Dendritic cell treated with granulocyte-macrophage colony-stimulating factor and Interleukin-4, amounts not matched to agents 40 ng/mL and 50 ng/mL, for 4 days (primary cell): ENCODE measurements at regions not wholly inside any gene's neighbourhood (a gene's known extent, or its start where the extent isn't known, plus 50 kb on each side); places are given as distances from the start of the nearest gene placed in this dataset.

ENCODE experiments used
- H3K27ac Mint-ChIP-seq: one replicate; pipeline ENCODE4 v1.8.0; 2022; ENCODE audit warnings: mild to moderate bottlenecking, mixed read lengths
- H3K27me3 Mint-ChIP-seq: one replicate; pipeline ENCODE4 v1.8.0; 2022; ENCODE audit warnings: mild to moderate bottlenecking, mixed read lengths
- H3K36me3 Mint-ChIP-seq: one replicate; pipeline ENCODE4 v1.8.0; 2022; ENCODE audit warnings: low read depth, mixed read lengths
- H3K4me1 Mint-ChIP-seq: one replicate; pipeline ENCODE4 v1.8.0; 2022; ENCODE audit warnings: low read depth, mixed read lengths
- H3K4me3 Mint-ChIP-seq: one replicate; pipeline ENCODE4 v1.8.0; 2022; ENCODE audit warnings: mild to moderate bottlenecking, moderate library complexity, mixed read lengths
- H3K9me3 Mint-ChIP-seq: one replicate; pipeline ENCODE4 v1.8.0; 2022; ENCODE audit warnings: mixed read lengths
- intact Hi-C: fragments of 100-400 bp; cut with micrococcal nuclease; formaldehyde crosslinking; loops from one replicate; pipeline ENCODE4 v1.15.0; 2022

- H3K36me3 Mint-ChIP-seq: no peaks in the 10 kb centered on the region
- no peak overlapping the region for H3K27ac Mint-ChIP-seq
- no peaks in the 10 kb centered on the region for H3K27me3 Mint-ChIP-seq
- no peak overlapping the region for H3K4me3 Mint-ChIP-seq
- intact Hi-C loops: no loop called here
- H3K4me1 Mint-ChIP-seq: no peaks in the 10 kb centered on the region
- peaks cover 15% of the 10 kb centered on the region for H3K9me3 Mint-ChIP-seq
Measured at GRCh38 chr22:48227341-48228018, 1465.0 kb downstream of the TBC1D22A start.

- intact Hi-C loops: no loop called here
- no peak overlapping the region for H3K27ac Mint-ChIP-seq
- H3K9me3 Mint-ChIP-seq: peaks cover 7% of the 10 kb centered on the region
- H3K36me3 Mint-ChIP-seq: no peaks in the 10 kb centered on the region
- H3K4me3 Mint-ChIP-seq: no peak overlapping the region
- peaks cover 1% of the 10 kb centered on the region for H3K27me3 Mint-ChIP-seq
- no peaks in the 10 kb centered on the region for H3K4me1 Mint-ChIP-seq
Measured at GRCh38 chr22:48226026-48227013, 1463.9 kb downstream of the TBC1D22A start.

DNA sequence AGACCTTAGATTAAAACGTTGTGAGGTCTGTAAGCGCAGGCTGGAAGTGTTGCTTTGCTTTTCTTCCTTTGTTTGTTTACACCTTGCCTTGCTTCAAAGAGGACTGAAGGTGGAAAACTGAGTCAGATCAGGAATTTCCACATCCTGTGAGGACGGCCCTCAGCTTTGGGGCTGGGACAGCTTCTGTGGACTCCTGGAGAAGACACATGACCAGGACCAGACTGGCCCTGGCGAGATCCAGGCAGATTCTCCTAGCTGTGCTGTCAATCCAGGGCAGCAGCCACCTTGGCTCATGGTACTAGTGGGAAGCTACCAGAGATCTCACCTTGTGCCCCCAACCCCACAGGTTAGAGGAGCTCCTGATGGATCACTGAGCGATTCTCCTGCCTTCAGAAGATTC lies 1461.9 kb downstream of the TBC1D22A start:
- intact Hi-C loops: no loop called here
- H3K4me1 Mint-ChIP-seq: no peaks in the 10 kb centered on the region
- peaks cover 1% of the 10 kb centered on the region for H3K27me3 Mint-ChIP-seq
- no peak overlapping the region for H3K4me3 Mint-ChIP-seq
- H3K9me3 Mint-ChIP-seq: no peaks in the 10 kb centered on the region
- no peak overlapping the region for H3K27ac Mint-ChIP-seq
- H3K36me3 Mint-ChIP-seq: no peaks in the 10 kb centered on the region

DNA sequence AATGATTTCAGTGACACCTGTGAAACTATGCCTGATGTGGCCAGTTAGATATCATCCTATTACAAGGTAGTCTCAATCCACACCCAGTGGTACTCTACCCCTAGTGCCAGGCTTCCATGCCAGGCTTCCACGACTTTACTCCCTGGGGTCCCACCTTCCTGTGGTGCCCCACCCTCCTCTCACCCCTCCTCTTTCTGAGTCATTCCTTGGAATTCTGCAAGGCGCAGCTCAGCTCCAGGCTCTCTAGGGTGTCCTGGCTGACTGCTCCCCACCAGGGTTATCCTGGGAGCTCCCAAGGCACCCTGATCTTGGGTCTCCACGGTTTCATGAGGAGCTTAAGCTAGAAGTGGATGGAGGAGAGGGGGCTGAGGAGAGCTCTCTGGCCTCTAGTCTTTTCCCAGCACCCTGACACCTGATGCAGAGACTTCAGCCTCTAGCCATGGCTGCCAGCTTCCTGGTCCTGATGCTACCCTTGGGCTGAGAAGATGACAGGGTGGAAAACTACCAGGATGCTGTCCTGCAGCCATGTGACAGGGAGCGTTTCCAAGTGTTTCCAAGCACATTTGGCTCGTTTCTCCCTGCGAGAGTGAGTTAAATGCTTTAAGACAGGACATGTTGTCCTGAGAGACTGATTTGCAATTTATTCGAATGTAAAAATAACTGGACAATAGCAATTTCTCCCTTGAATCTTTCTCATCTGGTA lies 1461.2 kb downstream of the TBC1D22A start:
- intact Hi-C loops: no loop called here
- H3K27ac Mint-ChIP-seq: no peak overlapping the region
- H3K36me3 Mint-ChIP-seq: no peaks in the 10 kb centered on the region

DNA sequence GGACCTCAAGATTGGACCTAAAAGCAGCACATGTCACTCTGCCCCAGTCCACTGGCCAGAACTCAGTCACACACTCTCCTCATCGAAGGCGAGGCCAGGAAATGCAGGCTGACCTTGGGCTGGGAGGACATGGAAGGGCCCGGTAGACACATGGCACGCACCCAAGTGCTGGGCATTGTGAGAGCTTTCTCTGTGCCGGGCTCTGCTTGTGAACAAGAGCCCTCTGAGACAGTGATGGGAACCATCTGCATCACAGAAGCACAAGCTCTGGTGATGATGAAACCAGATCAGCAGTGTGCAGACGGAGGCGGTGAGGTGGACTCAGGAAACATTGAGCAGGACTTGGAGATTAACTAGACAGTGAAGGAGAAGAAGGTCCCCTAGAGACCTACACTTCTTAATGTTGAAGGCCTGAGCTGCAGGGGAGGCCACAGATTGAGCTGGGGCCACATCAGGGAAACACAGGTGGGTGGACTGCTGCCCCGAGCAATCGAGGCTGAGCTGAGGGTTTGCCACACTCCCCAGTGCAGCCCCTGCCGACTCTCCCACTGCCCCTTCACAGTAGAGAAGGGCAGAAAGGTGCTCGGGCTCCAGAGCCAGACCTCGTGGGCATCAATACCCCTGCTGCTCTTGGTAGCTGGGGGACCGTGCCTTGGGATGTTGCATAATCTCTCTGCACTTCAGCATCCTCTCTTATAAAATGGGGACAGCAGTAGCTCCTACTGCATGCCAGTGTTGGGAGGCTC lies 1460.5 kb downstream of the TBC1D22A start:
- Mint-ChIP-seq H3K4me3 (no peak overlapping the region), H3K4me1 (no peaks in the 10 kb centered on the region), H3K9me3 (no peaks in the 10 kb centered on the region), H3K27me3 (peaks cover 4% of the 10 kb centered on the region), H3K36me3 (no peaks in the 10 kb centered on the region), H3K27ac (no peak overlapping the region)
- intact Hi-C loops: no loop called here

More for the DNA sequence above, 1461.2 kb downstream of the TBC1D22A start:
- Mint-ChIP-seq H3K4me3 (no peak overlapping the region), H3K27me3 (peaks cover 4% of the 10 kb centered on the region), H3K4me1 (no peaks in the 10 kb centered on the region), H3K9me3 (no peaks in the 10 kb centered on the region)

GRCh38 chr22:48218889-48219420 lies 1456.5 kb downstream of the TBC1D22A start:
- Mint-ChIP-seq H3K4me3 (no peak overlapping the region), H3K27me3 (peaks cover 4% of the 10 kb centered on the region), H3K9me3 (no peaks in the 10 kb centered on the region), H3K4me1 (no peaks in the 10 kb centered on the region), H3K27ac (no peak overlapping the region), H3K36me3 (no peaks in the 10 kb centered on the region)
- intact Hi-C loops: no loop called here

GRCh38 chr22:48217596-48217995 lies 1455.1 kb downstream of the TBC1D22A start:
- intact Hi-C loops: no loop called here
- Mint-ChIP-seq H3K36me3 (no peaks in the 10 kb centered on the region), H3K9me3 (no peaks in the 10 kb centered on the region), H3K27ac (no peak overlapping the region), H3K27me3 (peaks cover 4% of the 10 kb centered on the region), H3K4me1 (no peaks in the 10 kb centered on the region), H3K4me3 (no peak overlapping the region)

DNA sequence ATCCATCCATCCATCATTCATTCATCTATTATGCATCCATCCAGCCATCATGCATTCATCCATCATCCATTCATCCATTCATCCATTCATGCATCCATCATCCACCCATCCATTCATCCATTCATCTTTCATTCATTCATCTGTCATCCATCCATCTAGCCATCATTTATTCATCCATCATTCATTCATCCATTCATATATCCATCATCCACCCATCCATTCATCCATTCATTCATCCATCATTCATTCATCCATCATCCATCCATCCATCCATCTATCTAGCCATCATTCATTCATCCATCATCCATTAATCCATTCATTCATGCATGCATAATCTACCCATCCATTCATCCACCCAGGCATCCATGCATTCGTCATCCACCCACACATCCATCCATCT lies 1450.3 kb downstream of the TBC1D22A start:
- H3K4me1 Mint-ChIP-seq: no peaks in the 10 kb centered on the region
- intact Hi-C loops: no loop called here
- H3K9me3 Mint-ChIP-seq: no peaks in the 10 kb centered on the region
- no peak overlapping the region for H3K27ac Mint-ChIP-seq
- no peaks in the 10 kb centered on the region for H3K36me3 Mint-ChIP-seq
- H3K4me3 Mint-ChIP-seq: no peak overlapping the region
- H3K27me3 Mint-ChIP-seq: no peaks in the 10 kb centered on the region

GRCh38 chr22:48210812-48211211 lies 1448.4 kb downstream of the TBC1D22A start:
- no peak overlapping the region for H3K27ac Mint-ChIP-seq
- H3K4me1 Mint-ChIP-seq: no peaks in the 10 kb centered on the region
- H3K27me3 Mint-ChIP-seq: no peaks in the 10 kb centered on the region
- no peaks in the 10 kb centered on the region for H3K36me3 Mint-ChIP-seq
- intact Hi-C loops: no loop called here
- no peak overlapping the region for H3K4me3 Mint-ChIP-seq
- H3K9me3 Mint-ChIP-seq: no peaks in the 10 kb centered on the region

DNA sequence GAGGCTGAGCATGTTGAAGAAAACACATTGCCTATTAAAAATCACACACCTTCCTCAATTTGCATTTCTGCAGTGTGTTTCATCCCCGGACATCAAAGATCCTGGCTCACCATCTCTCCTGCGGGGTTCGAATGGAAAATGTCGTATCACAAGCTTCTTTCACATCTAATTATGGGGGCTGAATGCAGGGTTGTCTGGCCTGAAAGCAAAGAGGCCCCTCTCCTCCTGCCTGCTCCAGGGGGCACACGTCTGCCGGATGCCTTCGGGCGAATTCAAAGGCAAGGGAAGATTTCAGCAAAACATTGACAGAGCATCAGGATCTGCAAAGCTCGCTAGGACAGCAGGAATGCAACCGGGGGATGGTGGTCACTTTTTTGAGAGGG lies 1447.7 kb downstream of the TBC1D22A start:
- peaks cover under 1% of the 10 kb centered on the region for H3K27me3 Mint-ChIP-seq
- no peak overlapping the region for H3K4me3 Mint-ChIP-seq
- H3K9me3 Mint-ChIP-seq: no peaks in the 10 kb centered on the region
- intact Hi-C loops: no loop called here
- H3K4me1 Mint-ChIP-seq: no peaks in the 10 kb centered on the region
- H3K27ac Mint-ChIP-seq: no peak overlapping the region
- H3K36me3 Mint-ChIP-seq: no peaks in the 10 kb centered on the region

- Mint-ChIP-seq H3K4me1 (no peaks in the 10 kb centered on the region), H3K27ac (no peak overlapping the region), H3K9me3 (no peaks in the 10 kb centered on the region), H3K27me3 (peaks cover 3% of the 10 kb centered on the region), H3K36me3 (no peaks in the 10 kb centered on the region), H3K4me3 (no peak overlapping the region)
- intact Hi-C loops: no loop called here
Measured at GRCh38 chr22:48209473-48210197, 1447.2 kb downstream of the TBC1D22A start.

GRCh38 chr22:48208894-48209293 lies 1446.4 kb downstream of the TBC1D22A start:
- no peak overlapping the region for H3K4me3 Mint-ChIP-seq
- H3K4me1 Mint-ChIP-seq: no peaks in the 10 kb centered on the region
- H3K9me3 Mint-ChIP-seq: no peaks in the 10 kb centered on the region
- intact Hi-C loops: no loop called here
- H3K27me3 Mint-ChIP-seq: peaks cover 3% of the 10 kb centered on the region
- no peaks in the 10 kb centered on the region for H3K36me3 Mint-ChIP-seq
- H3K27ac Mint-ChIP-seq: no peak overlapping the region
